HG02678 (cell line): ENCODE measurements at regions not wholly inside any gene's neighbourhood (a gene's known extent, or its start where the extent isn't known, plus 50 kb on each side); places are given as distances from the start of the nearest gene placed in this dataset.
"Not testable (repeated sequence)": the region's sequence is repeated elsewhere in the genome, so short reads cannot be mapped to it uniquely, and the experiment has no call there.

Experiments used
- ATAC-seq: cut with Tn5 transposase; IDR thresholded peaks from one replicate; pipeline ENCODE4 v1.9.1; 2021; ENCODE audit warnings: mild to moderate bottlenecking, moderate library complexity; ENCODE audit not compliant: unreplicated experiment

- ATAC-seq = not testable (repeated sequence)
Measured at GRCh38 chr9:62874213-62874612, 1684.4 kb downstream of the SPATA31A7 start.

GRCh38 chr9:62874745-62875599 lies 1685.1 kb downstream of the SPATA31A7 start:
- ATAC-seq = not testable (repeated sequence)

DNA sequence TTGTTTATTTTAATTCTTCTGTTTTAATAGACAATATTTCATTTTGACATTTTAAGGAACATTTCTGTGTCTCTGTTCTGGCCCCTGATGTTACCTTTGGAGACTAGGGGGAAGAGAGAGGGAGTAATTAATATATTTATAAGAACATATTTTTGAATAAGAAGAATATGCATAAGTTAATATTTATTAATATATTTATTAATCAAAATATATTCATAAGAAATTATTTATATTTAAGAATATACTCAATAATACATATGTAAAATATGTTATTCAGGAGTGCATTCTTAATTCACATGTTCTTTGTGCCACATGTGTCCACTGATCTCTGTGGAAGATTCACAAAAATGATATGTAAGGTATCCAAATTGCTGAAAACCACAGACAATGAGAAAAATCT lies 1687.7 kb downstream of the SPATA31A7 start:
- not testable (repeated sequence) for ATAC-seq

- not testable (repeated sequence) for ATAC-seq
Measured at GRCh38 chr9:62877987-62878386, 1688.2 kb downstream of the SPATA31A7 start.

DNA sequence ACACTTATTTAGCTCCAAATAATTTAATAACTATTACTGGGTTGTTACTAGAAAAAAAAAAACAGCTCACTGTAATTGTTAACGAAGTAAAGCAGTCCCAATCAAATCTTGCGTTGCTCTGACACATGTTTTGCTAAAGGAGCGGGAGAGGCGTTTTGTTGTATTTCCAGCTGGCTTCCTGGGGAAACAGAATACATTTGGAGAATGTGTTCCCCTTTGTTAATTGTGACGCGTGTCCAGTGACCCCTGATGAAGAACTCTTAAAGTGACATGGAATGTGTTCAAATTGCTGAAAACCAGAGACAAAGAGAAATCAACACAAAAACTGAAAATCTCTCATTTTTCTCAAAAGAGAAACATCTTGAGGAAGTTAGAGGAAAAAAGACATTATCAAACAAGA lies 1690.6 kb downstream of the SPATA31A7 start:
- ATAC-seq = not testable (repeated sequence)

GRCh38 chr9:62880971-62881370 lies 1691.1 kb downstream of the SPATA31A7 start:
- not testable (repeated sequence) for ATAC-seq

DNA sequence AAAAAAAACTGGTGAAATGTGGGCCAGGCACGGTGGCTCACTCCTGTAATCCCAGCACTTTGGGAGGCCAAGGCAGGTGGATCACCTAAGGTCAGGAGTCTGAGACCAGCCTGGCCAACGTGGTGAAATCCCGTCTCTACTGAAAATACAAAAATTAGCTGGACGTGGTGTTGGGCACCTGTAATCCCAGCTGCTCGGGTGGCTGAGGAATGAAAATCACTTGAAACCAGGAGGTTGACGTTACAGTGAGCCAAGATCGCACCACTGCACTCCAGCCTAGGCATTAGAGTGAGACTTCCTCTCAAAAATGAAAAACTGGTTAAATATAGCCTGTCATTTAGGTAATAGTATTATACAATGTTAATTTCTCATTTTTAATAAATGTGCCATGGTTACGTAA lies 1692.0 kb downstream of the SPATA31A7 start:
- not testable (repeated sequence) for ATAC-seq

DNA sequence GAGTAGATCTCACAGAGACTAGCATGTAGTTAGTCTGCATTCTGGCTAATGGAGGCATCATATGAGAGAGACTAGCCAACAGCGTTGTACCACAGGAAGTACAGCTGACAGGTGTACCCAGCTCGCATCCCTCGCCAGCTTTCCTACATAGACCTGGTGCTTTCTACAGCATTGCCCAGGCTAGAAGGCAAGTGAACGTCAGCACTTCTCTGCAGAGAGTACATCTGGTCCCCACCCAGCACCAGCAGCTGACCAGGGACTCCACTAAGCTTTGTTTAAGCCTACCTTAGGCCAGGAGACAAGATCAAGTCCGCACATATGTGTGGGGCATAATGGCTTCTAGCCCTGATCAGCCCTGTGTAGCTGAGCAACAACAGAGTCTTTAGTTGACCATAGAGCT lies 1692.9 kb downstream of the SPATA31A7 start:
- not testable (repeated sequence) for ATAC-seq

GRCh38 chr9:62896692-62897091 lies 1706.9 kb downstream of the SPATA31A7 start:
- not testable (repeated sequence) for ATAC-seq

GRCh38 chr9:62897411-62898225 lies 1707.8 kb downstream of the SPATA31A7 start:
- not testable (repeated sequence) for ATAC-seq

GRCh38 chr9:62899666-62900065 lies 1709.8 kb downstream of the SPATA31A7 start:
- not testable (repeated sequence) for ATAC-seq

DNA sequence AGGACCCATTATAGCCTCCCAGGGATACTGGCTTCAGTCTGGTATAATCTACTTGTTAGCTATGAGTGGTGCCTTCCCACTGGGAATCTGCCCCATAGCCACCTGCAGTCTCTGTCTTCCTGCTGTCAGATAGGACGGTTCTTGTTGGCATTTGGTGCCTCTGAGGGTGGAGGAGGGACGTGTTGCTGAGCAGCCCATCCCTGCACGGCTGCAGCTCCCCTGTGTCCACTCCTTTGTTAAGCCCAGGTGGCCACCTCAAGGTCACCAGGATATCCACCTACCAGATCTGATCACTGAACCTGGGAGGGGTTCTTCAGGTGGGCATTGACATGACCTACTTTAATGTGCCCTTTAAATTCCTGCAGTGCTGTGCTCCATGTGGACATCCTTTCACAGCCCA lies 1714.2 kb downstream of the SPATA31A7 start:
- ATAC-seq = not testable (repeated sequence)

DNA sequence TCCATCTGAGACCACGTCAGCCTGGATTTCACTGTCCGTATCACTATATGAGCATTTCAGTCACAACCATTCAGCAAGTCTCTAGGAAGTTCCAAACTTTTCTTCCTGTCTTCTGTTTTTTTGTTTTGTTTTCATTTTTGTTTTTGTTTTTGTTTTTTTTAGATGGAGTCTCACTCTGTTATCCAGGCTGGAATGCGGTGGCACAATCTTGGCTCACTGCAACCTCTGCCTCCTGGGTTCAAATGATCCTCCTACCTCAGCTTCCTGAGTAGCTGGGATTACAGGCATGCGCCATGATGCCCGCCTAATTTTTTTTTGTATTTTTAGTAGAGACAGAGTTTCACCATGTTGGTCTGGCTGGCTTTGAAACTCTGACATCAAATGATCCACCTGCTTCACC lies 1715.9 kb downstream of the SPATA31A7 start:
- ATAC-seq = not testable (repeated sequence)

DNA sequence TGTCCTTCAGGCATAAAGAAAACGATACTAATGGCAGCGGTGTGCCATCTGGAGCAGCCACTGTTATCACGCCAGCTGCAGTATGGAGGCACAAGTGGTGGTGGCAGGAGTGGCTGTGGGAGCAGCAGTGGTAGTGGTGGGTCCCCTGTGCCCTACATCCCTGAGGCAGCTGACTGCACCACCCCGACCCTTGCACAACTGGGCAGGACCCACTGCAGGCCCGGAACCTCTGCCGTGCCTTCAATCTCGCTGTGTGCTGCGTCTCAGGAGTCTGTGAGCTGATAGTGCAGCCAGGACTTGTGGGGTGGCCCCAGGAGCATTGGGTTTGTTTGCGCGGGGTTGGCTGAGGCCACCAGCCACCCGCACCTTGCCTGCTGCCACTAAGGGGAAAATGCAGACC lies 1718.0 kb downstream of the SPATA31A7 start:
- ATAC-seq = not testable (repeated sequence)

DNA sequence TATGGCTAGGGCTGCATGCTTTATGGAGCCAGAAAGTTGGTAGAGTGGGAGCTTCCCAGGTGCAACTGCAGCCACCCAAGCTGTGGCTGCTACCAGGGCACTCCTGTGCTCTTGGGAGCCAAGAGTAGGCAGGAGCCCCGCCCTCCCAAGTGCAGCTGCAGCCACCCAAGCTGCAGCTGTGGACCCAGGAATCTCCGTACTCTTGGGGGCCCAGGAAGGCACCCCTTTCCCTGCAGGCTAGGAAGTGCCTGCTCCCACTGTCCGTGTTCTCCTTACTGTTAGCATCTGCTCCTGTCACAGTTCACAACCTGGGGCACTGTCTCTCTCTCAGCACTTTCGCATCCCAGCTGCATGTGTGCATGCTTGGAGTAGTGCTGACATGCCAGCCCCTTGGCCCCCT lies 1718.4 kb downstream of the SPATA31A7 start:
- not testable (repeated sequence) for ATAC-seq

DNA sequence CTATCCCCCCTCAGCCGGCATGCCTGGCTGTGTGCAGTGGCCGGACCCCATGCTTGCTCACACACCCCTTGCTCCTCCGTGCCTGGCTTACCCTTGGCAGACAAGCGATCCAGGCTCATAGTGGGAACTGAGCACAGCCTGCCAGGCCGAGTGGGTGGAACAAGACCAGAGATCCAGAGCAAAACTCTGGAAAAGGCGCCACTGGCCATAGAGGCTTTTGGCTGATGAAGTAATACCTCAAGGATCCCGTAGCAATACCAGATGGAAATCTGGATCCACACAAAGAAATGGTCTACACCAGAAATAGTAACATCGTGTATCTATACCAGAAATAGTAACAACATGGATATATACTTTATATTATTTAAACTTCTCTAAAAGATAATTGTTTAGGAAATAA lies 1719.6 kb downstream of the SPATA31A7 start:
- not testable (repeated sequence) for ATAC-seq

DNA sequence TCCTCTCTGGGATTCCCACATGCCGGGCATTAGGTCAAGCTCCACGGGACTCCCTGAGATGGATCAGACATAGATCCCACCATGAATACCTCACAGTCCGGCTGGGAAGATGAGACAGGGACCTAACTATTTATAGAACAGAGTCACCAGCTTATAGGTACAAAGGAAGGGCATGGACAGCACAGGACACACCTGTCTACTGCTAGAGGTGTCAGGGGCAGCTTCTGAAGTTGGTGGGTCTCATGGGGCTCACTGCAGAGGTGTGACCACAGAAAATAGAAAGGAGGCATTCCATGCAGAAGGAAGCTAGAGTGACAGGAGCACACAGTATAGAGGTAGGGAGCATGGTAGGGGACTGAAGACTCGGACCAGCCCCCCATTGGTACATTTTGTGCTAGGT lies 1722.4 kb downstream of the SPATA31A7 start:
- not testable (repeated sequence) for ATAC-seq

DNA sequence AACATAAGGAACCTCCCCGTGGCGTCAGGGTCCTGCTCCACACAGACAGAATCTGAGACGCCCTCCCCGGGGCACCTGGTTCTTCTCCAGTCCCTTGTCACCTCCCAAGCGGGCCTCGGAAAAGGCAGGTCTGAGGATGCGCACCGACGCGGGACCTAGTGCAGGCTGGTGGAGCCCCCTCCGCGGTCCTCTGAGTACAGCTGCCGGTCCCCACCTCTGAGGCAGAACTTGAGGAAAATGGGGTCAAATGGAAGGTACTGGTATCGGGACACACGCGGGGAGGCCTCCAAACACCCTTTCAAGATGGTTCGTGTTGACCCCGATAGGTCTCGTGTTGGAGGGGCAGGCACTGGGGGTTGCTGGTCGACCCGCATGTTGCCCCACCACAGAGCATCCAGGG lies 1725.3 kb downstream of the SPATA31A7 start:
- not testable (repeated sequence) for ATAC-seq

DNA sequence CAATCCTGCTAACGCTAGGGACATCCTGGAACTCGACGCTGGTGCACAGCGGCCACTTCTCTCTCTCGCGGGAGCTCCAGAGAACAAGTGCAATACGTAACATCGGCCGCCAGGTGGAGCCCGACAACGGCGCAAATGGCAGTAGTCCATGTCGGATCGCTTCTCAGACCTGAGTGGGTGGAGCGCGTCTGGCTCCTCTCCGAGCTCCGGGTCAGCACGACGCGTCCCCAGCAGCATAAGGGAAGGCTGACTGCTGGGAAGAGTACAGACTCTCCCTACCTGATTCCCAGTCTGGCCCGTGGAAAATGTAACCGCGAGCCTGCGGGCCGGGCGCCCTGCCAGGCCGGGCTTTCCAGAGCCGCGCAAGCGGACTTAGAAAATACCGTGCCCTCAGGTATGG lies 1725.8 kb downstream of the SPATA31A7 start:
- ATAC-seq = peak; percentile 100

GRCh38 chr9:62918648-62919385 lies 1729.0 kb downstream of the SPATA31A7 start:
- ATAC-seq = not testable (repeated sequence)

- not testable (repeated sequence) for ATAC-seq
Measured at GRCh38 chr9:62931484-62931883, 1741.6 kb downstream of the SPATA31A7 start.
